ENCODE measurements at regions not wholly inside any gene's neighbourhood (a gene's known extent, or its start where the extent isn't known, plus 50 kb on each side); places are given as distances from the start of the nearest gene placed in this dataset.

DNA sequence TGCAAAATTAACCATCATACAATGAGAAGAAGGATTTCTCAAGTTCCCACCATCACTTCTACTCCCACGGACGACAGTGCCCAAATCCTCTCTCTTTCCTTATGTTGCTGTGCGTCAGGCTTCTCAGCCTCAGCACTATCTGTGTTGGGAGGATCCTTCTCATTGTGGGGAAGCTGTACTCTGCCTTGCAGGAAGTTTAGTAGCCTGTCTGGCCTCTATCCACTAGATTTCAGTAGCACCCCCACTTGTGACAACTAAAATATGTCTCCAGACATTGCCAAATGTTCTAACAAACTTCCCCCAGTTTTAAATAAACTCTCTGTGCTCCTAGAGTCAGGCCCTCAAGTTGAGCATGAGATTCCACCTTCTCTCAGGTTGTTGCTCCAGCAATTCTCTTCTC is 545.9 kb upstream of the ZFP42 start:
- no peaks in the 10 kb centered on the region for H3K36me3 ChIP-seq (replicated peaks)
- in situ Hi-C loops (cut with HindIII; ENCODE audit: low pct_ligation_motif_present, low sequenced_read_pairs) = no loop called here
- no peak overlapping the region for H3K27ac ChIP-seq
- H3K27me3 ChIP-seq (replicated peaks) = no peaks in the 10 kb centered on the region
- no peak overlapping the region for H3K4me3 ChIP-seq (ENCODE audit: low read depth, low read length)
- TF ChIP-seq, protein P1, sequence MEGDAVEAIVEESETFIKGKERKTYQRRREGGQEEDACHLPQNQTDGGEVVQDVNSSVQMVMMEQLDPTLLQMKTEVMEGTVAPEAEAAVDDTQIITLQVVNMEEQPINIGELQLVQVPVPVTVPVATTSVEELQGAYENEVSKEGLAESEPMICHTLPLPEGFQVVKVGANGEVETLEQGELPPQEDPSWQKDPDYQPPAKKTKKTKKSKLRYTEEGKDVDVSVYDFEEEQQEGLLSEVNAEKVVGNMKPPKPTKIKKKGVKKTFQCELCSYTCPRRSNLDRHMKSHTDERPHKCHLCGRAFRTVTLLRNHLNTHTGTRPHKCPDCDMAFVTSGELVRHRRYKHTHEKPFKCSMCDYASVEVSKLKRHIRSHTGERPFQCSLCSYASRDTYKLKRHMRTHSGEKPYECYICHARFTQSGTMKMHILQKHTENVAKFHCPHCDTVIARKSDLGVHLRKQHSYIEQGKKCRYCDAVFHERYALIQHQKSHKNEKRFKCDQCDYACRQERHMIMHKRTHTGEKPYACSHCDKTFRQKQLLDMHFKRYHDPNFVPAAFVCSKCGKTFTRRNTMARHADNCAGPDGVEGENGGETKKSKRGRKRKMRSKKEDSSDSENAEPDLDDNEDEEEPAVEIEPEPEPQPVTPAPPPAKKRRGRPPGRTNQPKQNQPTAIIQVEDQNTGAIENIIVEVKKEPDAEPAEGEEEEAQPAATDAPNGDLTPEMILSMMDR (IDR thresholded peaks at IDR 0.05; ENCODE audit: low read depth, low read length, missing control alignments) = no peak
- DNase-seq = no peak

DNA sequence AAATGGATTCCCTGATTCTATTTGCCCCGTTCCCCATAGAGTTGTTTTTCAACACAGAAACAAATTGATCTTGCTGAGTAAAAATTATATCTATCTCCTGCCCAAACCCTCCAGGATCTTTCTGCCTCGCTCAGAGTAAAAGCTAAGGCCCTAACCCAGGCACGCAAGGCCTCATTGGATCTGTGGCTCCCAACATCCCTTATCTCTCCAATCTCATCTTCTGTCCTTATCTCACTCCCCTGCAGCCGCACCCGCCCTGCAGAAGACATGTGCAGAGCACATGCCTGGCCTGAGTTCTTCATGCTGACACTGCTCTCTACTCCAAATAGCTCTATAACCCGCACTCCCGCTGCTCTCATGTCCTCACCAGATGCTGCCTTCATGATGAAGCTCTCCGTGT is 543.8 kb upstream of the ZFP42 start:
- TF ChIP-seq, protein P1 (IDR thresholded peaks at IDR 0.05; ENCODE audit: low read depth, low read length, missing control alignments) = no peak
- in situ Hi-C loops (cut with HindIII; ENCODE audit: low pct_ligation_motif_present, low sequenced_read_pairs) = no loop called here
- Histone ChIP-seq H3K36me3 (replicated peaks) (no peaks in the 10 kb centered on the region), H3K27ac (no peak overlapping the region), H3K4me3 (ENCODE audit: low read depth, low read length) (no peak overlapping the region), H3K27me3 (replicated peaks) (no peaks in the 10 kb centered on the region)
- DNase-seq = no peak

DNA sequence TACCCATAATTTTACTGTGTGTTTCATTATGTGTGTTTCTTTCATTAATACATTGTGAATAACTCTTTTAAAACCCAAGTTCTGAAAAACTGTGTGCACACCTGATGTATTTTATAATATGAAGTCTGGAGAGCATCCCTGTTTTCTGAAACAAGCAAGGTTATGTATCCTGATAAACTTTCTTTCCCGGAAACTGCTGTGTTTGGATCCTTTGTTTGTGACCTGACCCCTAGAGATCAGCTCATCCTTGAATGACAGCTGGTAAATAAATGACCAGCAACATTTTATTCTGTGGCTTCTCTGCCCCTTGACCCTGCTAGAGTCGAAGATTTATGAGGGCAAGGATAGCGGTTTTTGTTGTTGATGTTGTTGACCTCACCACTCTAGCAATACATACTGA is 535.6 kb upstream of the ZFP42 start:
- Histone ChIP-seq H3K36me3 (replicated peaks) (no peaks in the 10 kb centered on the region), H3K27me3 (replicated peaks) (no peaks in the 10 kb centered on the region), H3K27ac (no peak overlapping the region), H3K4me3 (ENCODE audit: low read depth, low read length) (no peak overlapping the region)
- in situ Hi-C loops (cut with HindIII; ENCODE audit: low pct_ligation_motif_present, low sequenced_read_pairs) = no loop called here
- TF ChIP-seq, protein P1 (IDR thresholded peaks at IDR 0.05; ENCODE audit: low read depth, low read length, missing control alignments) = no peak
- DNase-seq = no peak

DNA sequence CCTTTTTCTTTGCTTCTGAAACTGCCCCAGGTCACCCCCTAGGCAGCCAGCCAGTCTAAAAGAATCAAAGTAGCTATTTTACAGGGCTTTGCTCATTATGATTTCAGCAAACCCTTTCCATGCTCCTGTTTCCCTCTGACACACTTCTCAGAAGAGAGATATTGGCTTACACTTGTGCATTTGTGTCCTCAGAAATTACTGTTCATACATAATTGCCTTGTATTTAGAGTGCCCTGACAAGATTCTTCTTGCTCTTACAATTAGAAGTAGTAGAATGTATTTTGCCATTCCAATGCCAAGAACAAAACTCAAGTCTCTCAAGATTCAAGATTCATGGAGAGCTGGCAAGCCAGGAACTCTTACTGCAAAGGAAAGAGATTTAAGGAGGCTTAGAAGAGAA is 531.0 kb upstream of the ZFP42 start:
- H3K36me3 ChIP-seq (replicated peaks) = no peaks in the 10 kb centered on the region
- H3K27ac ChIP-seq = no peak overlapping the region
- H3K27me3 ChIP-seq (replicated peaks) = no peaks in the 10 kb centered on the region
- in situ Hi-C loops (cut with HindIII; ENCODE audit: low pct_ligation_motif_present, low sequenced_read_pairs) = no loop called here
- H3K4me3 ChIP-seq (ENCODE audit: low read depth, low read length) = no peak overlapping the region
- TF ChIP-seq, protein P1 (IDR thresholded peaks at IDR 0.05; ENCODE audit: low read depth, low read length, missing control alignments) = no peak
- no peak for DNase-seq

DNA sequence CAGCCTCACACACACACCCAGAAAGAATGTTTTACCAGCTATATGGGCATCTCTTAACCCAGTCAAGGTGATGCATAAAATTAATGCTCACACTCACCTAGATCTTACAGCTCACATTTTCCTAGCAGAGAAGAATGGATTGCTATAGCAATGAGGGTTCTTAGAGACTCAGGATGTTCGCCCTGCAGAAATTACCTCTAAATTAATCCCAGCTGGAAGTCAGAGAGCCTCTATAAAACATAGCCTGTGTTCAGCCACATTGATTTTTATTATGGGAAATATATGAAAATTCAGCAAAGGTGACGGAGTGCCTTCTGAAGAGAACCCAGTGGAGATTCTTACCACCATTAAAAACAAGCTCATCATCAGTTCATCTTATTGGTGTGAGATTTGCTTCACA is 528.3 kb upstream of the ZFP42 start:
- TF ChIP-seq, protein P1 (IDR thresholded peaks at IDR 0.05; ENCODE audit: low read depth, low read length, missing control alignments) = no peak
- no peaks in the 10 kb centered on the region for H3K27me3 ChIP-seq (replicated peaks)
- in situ Hi-C loops (cut with HindIII; ENCODE audit: low pct_ligation_motif_present, low sequenced_read_pairs) = no loop called here
- no peak overlapping the region for H3K4me3 ChIP-seq (ENCODE audit: low read depth, low read length)
- no peak overlapping the region for H3K27ac ChIP-seq
- no peaks in the 10 kb centered on the region for H3K36me3 ChIP-seq (replicated peaks)
- no peak for DNase-seq

DNA sequence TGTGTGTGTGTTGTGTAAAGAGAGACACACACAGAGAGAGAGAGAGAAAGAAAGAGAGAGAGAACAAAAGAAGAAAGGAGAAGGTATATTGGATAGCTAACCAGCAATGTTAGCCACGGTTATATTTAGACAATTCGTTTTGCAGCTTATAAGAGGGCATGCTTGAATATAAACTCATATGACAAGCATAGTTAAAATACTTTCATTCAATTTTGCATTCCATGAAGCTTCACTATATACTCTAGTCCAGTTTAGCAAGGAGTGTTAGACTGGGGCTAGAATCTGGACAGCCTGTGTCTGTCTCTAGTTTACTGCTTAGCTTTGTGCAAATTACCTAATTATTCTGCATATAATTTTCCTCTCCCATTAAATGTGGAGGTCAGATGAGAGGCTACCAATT is 525.9 kb upstream of the ZFP42 start:
- Histone ChIP-seq H3K4me3 (ENCODE audit: low read depth, low read length) (no peak overlapping the region), H3K27ac (no peak overlapping the region), H3K27me3 (replicated peaks) (no peaks in the 10 kb centered on the region), H3K36me3 (replicated peaks) (no peaks in the 10 kb centered on the region)
- in situ Hi-C loops (cut with HindIII; ENCODE audit: low pct_ligation_motif_present, low sequenced_read_pairs) = no loop called here
- TF ChIP-seq, protein P1 (IDR thresholded peaks at IDR 0.05; ENCODE audit: low read depth, low read length, missing control alignments) = no peak
- no peak for DNase-seq
